Thoracic aorta (tissue), 2 donors: ENCODE measurements at regions not wholly inside any gene's neighbourhood (a gene's known extent, or its start where the extent isn't known, plus 50 kb on each side); places are given as distances from the start of the nearest gene placed in this dataset.
"Not testable (repeated sequence)": the region's sequence is repeated elsewhere in the genome, so short reads cannot be mapped to it uniquely, and the experiment has no call there.

ENCODE experiments used
- ATAC-seq: fragments of 150-250 bp; one replicate; pipeline ENCODE4 v1.8.0; 2017; ENCODE audit warnings: low read depth; ENCODE audit not compliant: insufficient number of reproducible peaks, low FRiP score
- DNase-seq: peaks from one replicate; pipeline ENCODE4 v3.0.0-alpha.2; 2020; ENCODE audit warnings: low spot score
- H3K27ac ChIP-seq, 2 donors: fragments of 200-600 bp; sonication (generic); 1 replicate in 1 of 2; 2 replicates in 1 of 2; pipeline ENCODE4 v1.5.1; 2016; ENCODE audit warnings: mild to moderate bottlenecking in 2 of 2, moderate library complexity in 2 of 2
- H3K27me3 ChIP-seq: fragments of 200-600 bp; sonication (generic); replicated peaks from 2 replicates; pipeline ENCODE4 v1.6.0; 2016; ENCODE audit warnings: mild to moderate bottlenecking; ENCODE audit not compliant: insufficient read depth
- H3K36me3 ChIP-seq: fragments of 200-600 bp; sonication (generic); one replicate; pipeline ENCODE4 v1.5.1; 2016
- H3K4me1 ChIP-seq, 2 donors: fragments of 200-600 bp; sonication (generic); 1 replicate in 1 of 2; 2 replicates in 1 of 2; pipeline versions ENCODE4 v1.5.1 to v1.6.0; 2016; ENCODE audit warnings: low read depth in 2 of 2, mild to moderate bottlenecking in 1 of 2; ENCODE audit not compliant: control insufficient read depth in 1 of 2
- H3K4me3 ChIP-seq: fragments of 200-600 bp; sonication (generic); 2 replicates; pipeline ENCODE4 v1.5.1; 2016; ENCODE audit warnings: mild to moderate bottlenecking
- H3K9me3 ChIP-seq: fragments of 200-600 bp; sonication (generic); 2 replicates; pipeline ENCODE4 v1.5.1; 2016
- CTCF ChIP-seq: fragments of 200-600 bp; sonication (generic); IDR thresholded peaks from one replicate; pipeline ENCODE4 v1.5.1; 2019; ENCODE audit warnings: antibody characterized with exemption

GRCh38 chr10:83515001-83515400 is 624.3 kb upstream of the GHITM start:
- no peak for TF ChIP-seq CTCF
- no peak for DNase-seq
- no peak overlapping the region for H3K4me3 ChIP-seq
- H3K27me3 ChIP-seq: no peaks in the 10 kb centered on the region
- ATAC-seq: no peak
- H3K27ac ChIP-seq: no peak overlapping the region
- H3K36me3 ChIP-seq: no peaks in the 10 kb centered on the region
- H3K9me3 ChIP-seq: no peaks in the 10 kb centered on the region
- H3K4me1 ChIP-seq: no peaks in the 10 kb centered on the region

- ATAC-seq (no peak), DNase-seq (no peak)
- Histone ChIP-seq H3K27me3 (no peaks in the 10 kb centered on the region), H3K9me3 (no peaks in the 10 kb centered on the region), H3K27ac (no peak overlapping the region), H3K36me3 (no peaks in the 10 kb centered on the region), H3K4me3 (no peak overlapping the region), H3K4me1 (no peaks in the 10 kb centered on the region)
- TF ChIP-seq CTCF: no peak
These were observed 622.5 kb upstream of the GHITM start for GRCh38 chr10:83516788-83517187.

GRCh38 chr10:83517456-83517855 is 621.9 kb upstream of the GHITM start:
- ATAC-seq (no peak), DNase-seq (no peak)
- Histone ChIP-seq H3K27ac (no peak overlapping the region), H3K27me3 (no peaks in the 10 kb centered on the region), H3K9me3 (no peaks in the 10 kb centered on the region), H3K4me1 (no peaks in the 10 kb centered on the region), H3K4me3 (no peak overlapping the region), H3K36me3 (no peaks in the 10 kb centered on the region)
- TF ChIP-seq CTCF: no peak

- Histone ChIP-seq H3K9me3 (no peaks in the 10 kb centered on the region), H3K27me3 (no peaks in the 10 kb centered on the region), H3K36me3 (no peaks in the 10 kb centered on the region), H3K4me1 (no peaks in the 10 kb centered on the region), H3K4me3 (no peak overlapping the region), H3K27ac (no peak overlapping the region)
- no peak for ATAC-seq
- no peak for TF ChIP-seq CTCF
- no peak for DNase-seq
These were observed 620.5 kb upstream of the GHITM start for GRCh38 chr10:83518779-83519178.

- not testable (repeated sequence) for H3K9me3 ChIP-seq, H3K27ac ChIP-seq, DNase-seq, H3K27me3 ChIP-seq, H3K36me3 ChIP-seq, H3K4me1 ChIP-seq, H3K4me3 ChIP-seq, ATAC-seq
These were observed 618.9 kb upstream of the GHITM start for GRCh38 chr10:83520386-83520785.

GRCh38 chr10:83522456-83522855 is 616.9 kb upstream of the GHITM start:
- ATAC-seq (no peak), DNase-seq (no peak)
- no peak overlapping the region for H3K4me3 ChIP-seq
- no peaks in the 10 kb centered on the region for H3K36me3 ChIP-seq
- no peak for TF ChIP-seq CTCF
- H3K9me3 ChIP-seq: peaks cover 6% of the 10 kb centered on the region
- no peaks in the 10 kb centered on the region for H3K4me1 ChIP-seq
- H3K27ac ChIP-seq: no peak overlapping the region
- H3K27me3 ChIP-seq: no peaks in the 10 kb centered on the region
